Liver (tissue), 8 donors: ENCODE measurements at regions not wholly inside any gene's neighbourhood (a gene's known extent, or its start where the extent isn't known, plus 50 kb on each side); places are given as distances from the start of the nearest gene placed in this dataset.

Experiments used
- DNase-seq: peaks from one replicate; pipeline ENCODE4 v3.0.0-alpha.2; 2017; ENCODE audit warnings: low spot score
- H3K27ac ChIP-seq, 2 donors: one replicate each; pipeline ENCODE4 v1.7.0; 2013; ENCODE audit warnings: inconsistent platforms in 2 of 2, low read length in 2 of 2, control low read depth in 1 of 2, low read depth in 1 of 2, mild to moderate bottlenecking in 1 of 2
- H3K27me3 ChIP-seq, 4 donors: one replicate each; pipeline versions ENCODE4 v1.6.1 to v1.7.0; 2013; ENCODE audit warnings: low read length in 3 of 4, inconsistent platforms in 1 of 4, mild to moderate bottlenecking in 1 of 4, moderate library complexity in 1 of 4; ENCODE audit not compliant: control insufficient read depth in 4 of 4, insufficient read depth in 4 of 4
- H3K36me3 ChIP-seq, 4 donors: one replicate each; pipeline versions ENCODE4 v1.6.1 to v1.7.0; 2013; ENCODE audit warnings: low read length in 3 of 4, mild to moderate bottlenecking in 3 of 4, low read depth in 1 of 4, moderate library complexity in 1 of 4; ENCODE audit not compliant: control insufficient read depth in 4 of 4, insufficient read depth in 3 of 4
- H3K4me1 ChIP-seq, 4 donors: one replicate each; pipeline versions ENCODE4 v1.6.1 to v1.7.0; 2013; ENCODE audit warnings: low read length in 3 of 4, mild to moderate bottlenecking in 3 of 4, moderate library complexity in 1 of 4; ENCODE audit not compliant: control insufficient read depth in 4 of 4, insufficient read depth in 4 of 4
- H3K4me3 ChIP-seq, 3 donors: one replicate each; pipeline versions ENCODE4 v1.6.1 to v1.7.0; 2013; ENCODE audit warnings: low read length in 3 of 3, control low read depth in 1 of 3, low read depth in 1 of 3, mild to moderate bottlenecking in 1 of 3
- H3K9ac ChIP-seq, 2 donors: one replicate each; pipeline ENCODE4 v1.7.0; 2013; ENCODE audit warnings: low read length in 2 of 2, mild to moderate bottlenecking in 2 of 2, moderate library complexity in 2 of 2, control low read depth in 1 of 2, low read depth in 1 of 2
- H3K9me3 ChIP-seq, 4 donors: one replicate each; pipeline versions ENCODE4 v1.6.1 to v1.7.0; 2013; ENCODE audit warnings: low read length in 3 of 4; ENCODE audit not compliant: control insufficient read depth in 4 of 4
- ATF3 ChIP-seq: IDR thresholded peaks from 2 replicates; pipeline ENCODE4 v1.6.1; 2016; ENCODE audit warnings: antibody characterized with exemption
- CTCF ChIP-seq: fragments of 150-350 bp; IDR thresholded peaks from 2 replicates; pipeline ENCODE4 v1.5.1; 2017; ENCODE audit warnings: improper control_type of control experiment, low read depth, low read length; ENCODE audit not compliant: missing input control
- EGR1 ChIP-seq, 2 donors: IDR thresholded peaks; 2 replicates each; pipeline ENCODE4 v1.6.1; 2016 to 2018; ENCODE audit warnings: antibody characterized with exemption in 2 of 2, low read depth in 2 of 2
- FOXA1 ChIP-seq: IDR thresholded peaks from 2 replicates; pipeline ENCODE4 v1.6.1; 2016; ENCODE audit warnings: antibody characterized with exemption
- FOXA2 ChIP-seq: IDR thresholded peaks from 2 replicates; pipeline ENCODE4 v1.6.1; 2016; ENCODE audit warnings: antibody characterized with exemption
- GABPA ChIP-seq, 2 donors: IDR thresholded peaks in 1 of 2; conservative IDR thresholded peaks in 1 of 2; 2 replicates each; pipeline ENCODE4 v1.6.1; 2016; ENCODE audit warnings: antibody characterized with exemption in 2 of 2, mild to moderate bottlenecking in 1 of 2, moderate library complexity in 1 of 2
- HNF4A ChIP-seq, 2 donors: conservative IDR thresholded peaks; 2 replicates each; pipeline ENCODE4 v1.6.1; 2016; ENCODE audit warnings: antibody characterized with exemption in 2 of 2, mild to moderate bottlenecking in 2 of 2
- HNF4G ChIP-seq: IDR thresholded peaks from 2 replicates; pipeline ENCODE4 v1.6.1; 2016; ENCODE audit warnings: antibody characterized with exemption
- JUND ChIP-seq, 2 donors: IDR thresholded peaks; 2 replicates each; pipeline ENCODE4 v1.6.1; 2016; ENCODE audit warnings: antibody characterized with exemption in 2 of 2
- MAX ChIP-seq: IDR thresholded peaks from 2 replicates; pipeline ENCODE4 v1.6.1; 2016; ENCODE audit warnings: antibody characterized with exemption
- RAD21 ChIP-seq, 2 donors: IDR thresholded peaks; 2 replicates each; pipeline ENCODE4 v1.6.1; 2016; ENCODE audit warnings: antibody characterized with exemption in 2 of 2, mild to moderate bottlenecking in 2 of 2
- RXRA ChIP-seq, 2 donors: IDR thresholded peaks; 2 replicates each; pipeline ENCODE4 v1.6.1; 2017 to 2018; ENCODE audit warnings: antibody characterized with exemption in 2 of 2, mild to moderate bottlenecking in 1 of 2
- SP1 ChIP-seq: IDR thresholded peaks from 2 replicates; pipeline ENCODE4 v1.6.1; 2018; ENCODE audit warnings: antibody characterized with exemption, mild to moderate bottlenecking
- TAF1 ChIP-seq: conservative IDR thresholded peaks from 2 replicates; pipeline ENCODE4 v1.6.1; 2016; ENCODE audit warnings: antibody characterized with exemption, mild to moderate bottlenecking
- YY1 ChIP-seq: IDR thresholded peaks from 2 replicates; pipeline ENCODE4 v1.6.1; 2016; ENCODE audit warnings: antibody characterized with exemption, mild to moderate bottlenecking
- ZBTB33 ChIP-seq: IDR thresholded peaks from 2 replicates; pipeline ENCODE4 v1.6.1; 2016; ENCODE audit warnings: antibody characterized with exemption
- WGBS: extraction: QIAGEN DNeasy Blood & Tissue Kit; methylation state at CpG from one replicate; pipeline ENCODE4 v1.1.7; 2013; 5-methylcytosine and 5-hydroxymethylcytosine counted together
- donor health status: healthy.
- donor health status: healthy.
- donor health status: healthy.
- donor health status: healthy.
- donor health status: healthy.

- no peak overlapping the region for H3K27ac ChIP-seq
- no peaks in the 10 kb centered on the region for H3K36me3 ChIP-seq
- DNase-seq = no peak
- no peaks in the 10 kb centered on the region for H3K9me3 ChIP-seq
- TF ChIP-seq FOXA1 (no peak), HNF4A (conservative IDR thresholded peaks at IDR 0.05) (no peak), GABPA (IDR thresholded peaks at IDR 0.05 in 1 of 2, conservative IDR thresholded peaks at IDR 0.05 in 1 of 2) (no peak), EGR1 (IDR thresholded peaks at IDR 0.05; ENCODE audit: low read depth in 2 of 2) (no peak), MAX (no peak), ATF3 (no peak), SP1 (no peak), HNF4G (no peak), RXRA (IDR thresholded peaks at IDR 0.05) (no peak), ZBTB33 (no peak), YY1 (no peak), JUND (IDR thresholded peaks at IDR 0.05) (no peak), FOXA2 (no peak), CTCF (no peak), TAF1 (no peak)
- no peak overlapping the region for H3K9ac ChIP-seq
- 74% methylated on average over 1 of the region's 1 CpG for WGBS
- H3K4me3 ChIP-seq = no peak overlapping the region
- H3K4me1 ChIP-seq = no peaks in the 10 kb centered on the region
- H3K27me3 ChIP-seq = peaks cover 0 to 6% (median 0%) of the 10 kb centered on the region in 4 donors
These were observed 614.0 kb downstream of the STIM2 start for GRCh38 chr4:27474691-27475090.

GRCh38 chr4:27484216-27484615 lies 623.6 kb downstream of the STIM2 start:
- no peak overlapping the region for H3K9ac ChIP-seq
- no peaks in the 10 kb centered on the region for H3K27me3 ChIP-seq
- H3K27ac ChIP-seq = no peak overlapping the region
- H3K36me3 ChIP-seq = no peaks in the 10 kb centered on the region
- no peak for TF ChIP-seq ATF3
- TF ChIP-seq EGR1 (IDR thresholded peaks at IDR 0.05; ENCODE audit: low read depth in 2 of 2) = no peak
- H3K4me3 ChIP-seq = no peak overlapping the region
- DNase-seq = no peak
- no peaks in the 10 kb centered on the region for H3K9me3 ChIP-seq
- H3K4me1 ChIP-seq = no peaks in the 10 kb centered on the region
- 92% methylated on average over 8 of the region's 8 CpGs for WGBS

GRCh38 chr4:27490315-27490714 lies 629.7 kb downstream of the STIM2 start:
- no peak overlapping the region for H3K27ac ChIP-seq
- 80% methylated on average over 4 of the region's 4 CpGs for WGBS
- no peaks in the 10 kb centered on the region for H3K27me3 ChIP-seq
- DNase-seq = no peak
- no peaks in the 10 kb centered on the region for H3K36me3 ChIP-seq
- TF ChIP-seq SP1 (no peak), RAD21 (IDR thresholded peaks at IDR 0.05) (no peak), FOXA2 (no peak), MAX (no peak), JUND (IDR thresholded peaks at IDR 0.05) (no peak), FOXA1 (no peak), EGR1 (IDR thresholded peaks at IDR 0.05; ENCODE audit: low read depth in 2 of 2) (no peak), TAF1 (no peak), YY1 (no peak), HNF4A (conservative IDR thresholded peaks at IDR 0.05) (no peak), HNF4G (no peak)
- no peaks in the 10 kb centered on the region for H3K9me3 ChIP-seq
- no peaks in the 10 kb centered on the region for H3K4me1 ChIP-seq
- H3K9ac ChIP-seq = no peak overlapping the region
- H3K4me3 ChIP-seq = no peak overlapping the region
